HG03175 (cell line): ENCODE measurements at regions not wholly inside any gene's neighbourhood (a gene's known extent, or its start where the extent isn't known, plus 50 kb on each side); places are given as distances from the start of the nearest gene placed in this dataset.
"Not testable (repeated sequence)": the region's sequence is repeated elsewhere in the genome, so short reads cannot be mapped to it uniquely, and the experiment has no call there.

Experiments used
- ATAC-seq: cut with Tn5 transposase; IDR thresholded peaks from one replicate; pipeline ENCODE4 v1.9.1; 2021; ENCODE audit warnings: mild to moderate bottlenecking, moderate library complexity; ENCODE audit not compliant: unreplicated experiment

DNA sequence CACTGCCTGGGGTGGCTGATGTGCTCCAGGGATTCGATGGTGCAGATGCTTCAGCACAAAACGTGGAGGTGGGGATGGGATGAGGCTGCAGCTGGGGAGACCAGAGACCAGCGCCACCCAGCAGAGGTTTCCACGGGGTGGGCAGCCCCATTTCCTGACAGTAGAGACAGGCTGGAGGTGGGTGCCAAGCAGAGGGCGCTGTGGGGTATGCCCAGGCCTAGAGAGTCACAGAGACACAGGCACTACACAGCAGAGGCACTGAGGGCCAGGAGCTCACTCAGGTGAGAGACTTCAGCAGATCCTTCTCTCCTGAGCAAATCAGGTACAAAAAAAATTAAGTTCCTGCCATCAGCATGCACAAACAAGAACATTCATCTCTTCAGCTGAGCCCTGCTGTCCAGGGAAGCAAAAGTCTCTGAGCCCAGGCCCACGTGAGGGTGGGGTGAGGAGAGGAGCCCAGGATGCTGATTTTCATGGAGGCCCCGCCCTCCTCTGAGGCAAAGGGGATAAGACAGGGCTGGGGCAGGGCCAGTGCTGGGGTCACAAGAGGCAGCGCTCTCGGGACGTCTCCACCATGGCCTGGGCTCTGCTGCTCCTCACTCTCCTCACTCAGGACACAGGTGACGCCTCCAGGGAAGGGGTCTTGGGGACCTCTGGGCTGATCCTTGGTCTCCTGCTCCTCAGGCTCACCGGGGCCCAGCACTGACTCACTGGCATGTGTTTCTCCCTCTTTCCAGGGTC, 53.1 kb downstream of the GGTLC2 start:
- no peak for ATAC-seq

DNA sequence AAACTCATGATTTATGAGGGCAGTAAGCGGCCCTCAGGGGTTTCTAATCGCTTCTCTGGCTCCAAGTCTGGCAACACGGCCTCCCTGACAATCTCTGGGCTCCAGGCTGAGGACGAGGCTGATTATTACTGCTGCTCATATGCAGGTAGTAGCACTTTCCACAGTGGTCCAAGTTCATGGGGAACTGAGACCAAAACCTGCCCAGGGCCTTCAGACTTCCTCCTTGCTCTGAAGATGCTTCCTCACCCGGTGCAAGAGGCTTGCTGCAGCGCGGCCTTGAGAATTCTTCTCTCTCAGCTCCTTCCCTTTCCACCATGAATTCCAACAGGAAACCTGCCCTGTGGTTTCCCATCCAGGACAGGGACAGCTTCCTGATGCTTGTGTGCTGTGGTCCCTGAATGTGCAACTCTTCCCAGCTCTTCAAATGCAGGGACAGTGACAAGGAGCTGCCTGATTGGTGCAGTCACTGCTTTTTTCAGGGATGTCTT, 53.9 kb downstream of the GGTLC2 start:
- ATAC-seq = no peak

DNA sequence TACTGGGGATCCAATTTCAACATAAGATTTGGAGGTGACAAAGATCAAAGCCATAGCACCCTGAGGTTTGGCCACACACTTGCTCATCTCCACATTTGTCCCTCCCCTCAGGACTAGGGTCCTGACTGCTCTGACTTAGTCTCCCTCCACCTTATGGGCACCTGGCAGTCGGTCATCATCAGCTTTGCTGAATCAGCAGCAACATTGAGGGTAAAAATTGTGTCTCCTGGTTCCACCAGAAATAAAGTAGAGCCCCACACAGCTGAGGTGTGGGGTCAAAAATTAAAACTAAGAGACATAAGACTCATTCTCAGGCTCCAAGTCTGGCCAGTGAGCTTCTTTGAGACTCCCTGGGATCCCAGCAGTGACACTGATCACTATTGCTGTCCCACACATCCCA, 56.2 kb downstream of the GGTLC2 start:
- ATAC-seq = no peak

DNA sequence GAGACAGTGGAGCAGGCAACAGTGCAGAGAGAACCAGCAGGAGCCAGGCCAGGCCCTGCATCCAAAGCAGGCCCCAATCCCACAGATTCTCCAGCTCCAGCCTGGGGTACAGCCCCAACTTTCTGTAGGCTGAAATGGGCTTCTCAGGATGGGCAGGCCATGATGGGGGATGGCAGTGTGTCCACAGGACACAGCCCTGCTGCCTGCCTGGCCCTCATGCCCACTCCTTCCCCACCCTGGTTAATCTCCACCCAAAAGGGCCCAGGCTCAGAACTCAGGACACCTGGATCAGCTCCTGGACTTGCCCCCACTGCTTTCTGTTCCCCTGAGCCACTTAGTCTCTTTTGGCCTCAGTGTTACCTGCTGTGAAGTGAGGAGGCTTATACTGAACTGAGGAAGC, 57.1 kb downstream of the GGTLC2 start:
- not testable (repeated sequence) for ATAC-seq

DNA sequence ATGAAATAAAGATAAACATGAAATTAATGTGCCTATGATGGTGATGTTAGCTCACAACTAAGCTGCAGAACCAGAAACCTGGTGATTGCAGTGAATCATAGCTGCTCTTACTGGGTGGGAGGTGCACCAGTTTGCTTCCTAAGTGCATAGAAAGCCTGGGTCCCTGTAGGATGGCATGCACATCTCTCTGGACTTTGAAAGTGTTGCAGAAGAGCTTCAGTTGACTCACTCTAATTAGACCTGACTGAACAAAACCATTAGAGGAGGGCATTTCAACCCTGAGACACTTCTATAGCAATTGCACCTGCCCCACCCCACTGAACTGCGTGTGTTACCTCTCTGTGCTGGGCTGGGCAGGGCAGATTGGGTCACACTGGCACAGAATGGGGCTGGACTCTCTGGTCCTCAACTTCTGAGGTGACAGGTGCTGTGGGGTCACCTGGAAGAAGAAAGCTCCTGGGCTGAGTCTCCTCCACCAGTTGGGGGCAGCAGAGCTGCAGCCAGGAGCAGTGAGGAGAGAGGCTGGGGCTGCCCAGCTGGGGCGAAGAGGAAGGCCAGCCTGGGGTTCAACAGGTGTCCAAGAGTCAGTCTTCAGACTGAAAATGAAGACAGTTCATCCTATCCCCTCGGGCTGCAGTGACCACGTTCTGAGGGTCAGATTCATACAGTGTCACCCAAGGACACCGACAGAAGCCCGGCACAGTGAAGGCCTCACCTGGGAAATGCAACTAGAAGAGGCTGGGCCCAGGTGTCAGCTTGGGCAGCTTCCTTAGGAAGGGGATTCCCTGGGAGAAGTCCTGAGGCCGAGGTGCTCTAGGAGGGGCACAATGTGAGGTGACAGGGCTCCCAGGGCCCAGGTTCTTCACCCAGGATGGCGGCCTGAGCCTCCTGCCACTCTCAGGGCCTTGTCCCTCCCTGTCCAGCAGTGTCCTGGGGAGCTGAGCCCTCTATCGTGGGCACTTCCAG, 58.1 kb downstream of the GGTLC2 start:
- no peak for ATAC-seq

DNA sequence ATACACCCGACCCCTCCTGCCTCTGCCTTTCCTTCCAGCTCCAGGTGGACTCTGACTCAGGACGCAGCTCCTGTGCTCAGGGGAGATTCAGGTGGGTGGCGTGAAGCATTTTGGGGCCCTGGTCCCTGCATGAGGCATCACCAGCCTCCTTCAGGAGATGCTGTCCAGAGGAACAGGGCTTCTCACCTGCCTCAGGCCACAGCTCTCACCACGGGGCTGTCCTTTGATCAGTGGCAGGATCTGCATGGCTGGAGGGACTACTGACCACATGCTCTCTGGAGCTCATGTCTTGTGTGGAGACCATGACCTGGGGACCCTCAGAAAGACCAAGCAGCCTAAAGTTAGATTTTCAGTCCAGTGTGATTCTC, 58.8 kb downstream of the GGTLC2 start:
- no peak for ATAC-seq

DNA sequence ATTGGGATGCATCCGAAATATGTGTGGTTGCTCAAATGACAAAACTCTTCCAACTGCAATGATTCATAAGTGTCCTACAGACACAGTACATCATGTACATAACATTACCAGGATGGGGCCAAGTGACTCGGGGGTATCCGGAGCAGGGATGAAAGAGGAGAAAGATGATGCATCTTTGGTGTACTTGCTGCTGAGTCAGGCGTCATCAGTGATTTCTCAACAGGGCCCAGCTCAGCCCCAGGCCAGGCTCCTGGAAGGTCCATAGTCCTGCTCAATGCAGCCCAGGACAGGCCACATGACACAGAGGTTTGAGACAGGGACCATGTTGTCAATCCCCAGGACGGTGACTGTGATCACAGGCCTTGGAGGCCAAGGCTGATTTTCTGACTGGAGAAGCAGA, 59.3 kb downstream of the GGTLC2 start:
- no peak for ATAC-seq

DNA sequence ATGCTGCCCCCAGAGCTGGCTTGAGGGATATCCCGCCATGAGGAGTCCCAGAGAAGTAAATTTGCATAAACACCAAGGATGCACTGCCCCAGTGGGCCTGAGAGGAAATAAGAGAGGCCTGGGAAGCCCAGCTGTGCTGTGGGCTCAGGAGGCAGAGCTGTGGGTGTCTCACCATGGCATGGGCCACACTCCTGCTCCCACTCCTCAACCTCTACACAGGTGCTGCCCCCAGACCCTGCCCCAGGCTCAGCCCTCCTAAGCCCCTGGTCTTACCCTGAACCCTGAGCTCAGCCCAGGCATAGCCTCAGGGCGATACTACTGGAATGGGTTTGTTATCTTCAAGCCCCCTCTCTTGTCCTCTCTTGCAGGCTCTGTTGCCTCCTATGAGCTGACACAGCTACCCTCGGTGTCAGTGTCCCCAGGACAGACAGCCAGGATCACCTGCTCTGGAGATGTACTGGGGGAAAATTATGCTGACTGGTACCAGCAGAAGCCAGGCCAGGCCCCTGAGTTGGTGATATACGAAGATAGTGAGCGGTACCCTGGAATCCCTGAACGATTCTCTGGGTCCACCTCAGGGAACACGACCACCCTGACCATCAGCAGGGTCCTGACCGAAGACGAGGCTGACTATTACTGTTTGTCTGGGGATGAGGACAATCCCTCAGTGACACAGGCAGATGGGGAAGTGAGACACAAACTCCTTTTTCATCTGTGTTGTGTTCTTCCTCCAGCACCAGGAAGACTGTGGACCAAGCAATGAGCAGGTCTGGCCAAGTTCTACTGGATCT, 59.9 kb downstream of the GGTLC2 start:
- no peak for ATAC-seq

DNA sequence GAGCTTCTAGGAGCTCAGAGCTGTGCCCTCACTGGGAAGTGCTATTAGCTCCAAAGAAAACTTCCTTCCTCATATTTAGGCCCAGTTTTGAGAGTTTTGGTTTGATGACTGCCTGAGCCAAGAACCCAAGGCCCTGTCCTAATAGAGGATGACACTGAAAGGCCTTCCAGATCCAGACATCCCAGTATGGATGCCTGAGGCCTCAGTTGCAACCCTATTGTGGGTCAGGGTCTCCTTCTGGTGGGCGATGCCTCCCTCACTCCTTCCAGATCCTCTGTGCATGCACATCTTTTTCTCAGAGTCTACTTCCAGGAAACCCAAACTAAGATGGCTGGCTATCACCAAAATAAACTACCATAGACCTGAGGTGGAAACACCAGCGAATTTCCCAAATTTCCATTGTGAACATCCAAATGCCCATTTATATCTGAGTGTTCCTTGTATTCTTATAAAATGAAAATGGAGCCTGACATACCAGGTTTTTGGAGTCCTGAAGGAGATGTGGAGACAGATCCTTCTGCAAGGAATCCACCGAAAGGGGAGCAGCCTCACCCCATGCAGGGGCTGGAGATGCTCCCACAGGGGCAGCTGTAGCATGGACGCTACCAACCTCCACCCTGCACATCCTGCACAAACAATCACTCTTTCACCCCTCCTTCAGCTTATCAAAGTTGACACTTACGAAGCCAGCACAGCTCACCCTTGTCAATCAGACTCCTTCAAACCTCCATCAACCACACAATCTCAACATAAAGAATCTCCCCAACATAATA, 61.1 kb downstream of the GGTLC2 start:
- no peak for ATAC-seq

DNA sequence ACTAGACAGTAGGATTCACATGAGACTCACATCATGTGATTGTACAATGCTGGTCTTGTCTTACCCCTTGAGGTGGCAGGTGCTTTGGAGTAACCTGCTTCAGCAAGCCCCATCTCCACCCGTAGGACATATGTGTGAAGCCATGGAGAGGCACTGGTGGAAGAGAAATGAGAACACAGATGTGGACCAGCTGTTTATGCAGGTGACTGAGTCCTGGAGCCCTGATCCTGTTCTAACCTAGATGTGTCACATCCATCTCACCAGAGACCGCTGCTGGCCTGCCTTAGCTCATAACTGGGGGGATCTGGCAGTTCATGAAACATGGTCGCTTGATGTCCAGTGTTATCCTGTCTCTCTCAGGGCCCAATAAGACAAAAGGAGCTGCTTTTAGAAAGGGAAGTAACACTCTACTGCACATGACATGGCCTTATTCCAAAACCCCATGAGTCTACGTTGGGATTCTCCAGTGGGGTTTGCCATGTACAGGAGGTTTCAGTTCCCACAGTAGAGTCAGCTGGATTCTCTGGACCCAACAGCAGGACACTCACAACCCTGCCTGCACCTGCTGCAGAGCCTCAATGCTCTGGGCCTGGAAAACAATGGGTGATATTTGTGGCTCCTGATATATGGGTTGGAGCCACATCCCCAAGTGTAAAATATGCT, 62.0 kb downstream of the GGTLC2 start:
- no peak for ATAC-seq

DNA sequence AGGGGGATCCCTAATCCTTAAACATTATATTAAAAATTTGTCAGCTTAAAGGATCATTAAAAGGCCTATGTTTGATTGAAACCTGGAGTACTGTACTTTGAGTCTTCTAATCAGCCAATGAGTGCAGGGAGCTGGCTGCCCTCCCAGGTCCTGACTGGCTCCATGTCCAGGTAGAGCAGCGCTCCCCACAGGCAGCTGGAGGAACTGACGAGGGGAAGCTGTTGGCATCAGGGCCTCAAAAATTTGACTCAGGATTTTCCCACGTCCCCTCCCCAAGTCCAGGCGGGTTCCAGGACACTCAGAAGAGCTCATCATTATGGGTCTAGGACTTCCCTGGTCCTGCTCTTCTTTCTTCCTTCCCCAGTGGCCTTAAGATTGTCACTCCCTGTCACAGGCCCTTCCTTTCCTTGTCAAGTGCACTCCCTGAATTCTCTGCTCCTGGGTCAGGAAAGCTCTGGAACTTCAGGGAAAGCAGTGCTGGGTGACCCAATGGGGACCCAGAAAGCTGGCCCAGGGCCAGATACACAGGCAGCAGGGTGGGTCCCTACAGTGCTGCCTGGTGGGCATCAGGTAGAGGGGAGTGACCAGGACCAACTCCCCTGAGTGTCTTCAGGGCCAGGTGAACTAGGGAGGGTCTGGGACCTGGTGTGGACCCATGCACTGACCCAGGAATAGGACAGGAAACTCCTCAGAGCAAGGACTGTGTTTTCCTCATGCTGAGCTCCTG, 65.5 kb downstream of the GGTLC2 start:
- no peak for ATAC-seq

DNA sequence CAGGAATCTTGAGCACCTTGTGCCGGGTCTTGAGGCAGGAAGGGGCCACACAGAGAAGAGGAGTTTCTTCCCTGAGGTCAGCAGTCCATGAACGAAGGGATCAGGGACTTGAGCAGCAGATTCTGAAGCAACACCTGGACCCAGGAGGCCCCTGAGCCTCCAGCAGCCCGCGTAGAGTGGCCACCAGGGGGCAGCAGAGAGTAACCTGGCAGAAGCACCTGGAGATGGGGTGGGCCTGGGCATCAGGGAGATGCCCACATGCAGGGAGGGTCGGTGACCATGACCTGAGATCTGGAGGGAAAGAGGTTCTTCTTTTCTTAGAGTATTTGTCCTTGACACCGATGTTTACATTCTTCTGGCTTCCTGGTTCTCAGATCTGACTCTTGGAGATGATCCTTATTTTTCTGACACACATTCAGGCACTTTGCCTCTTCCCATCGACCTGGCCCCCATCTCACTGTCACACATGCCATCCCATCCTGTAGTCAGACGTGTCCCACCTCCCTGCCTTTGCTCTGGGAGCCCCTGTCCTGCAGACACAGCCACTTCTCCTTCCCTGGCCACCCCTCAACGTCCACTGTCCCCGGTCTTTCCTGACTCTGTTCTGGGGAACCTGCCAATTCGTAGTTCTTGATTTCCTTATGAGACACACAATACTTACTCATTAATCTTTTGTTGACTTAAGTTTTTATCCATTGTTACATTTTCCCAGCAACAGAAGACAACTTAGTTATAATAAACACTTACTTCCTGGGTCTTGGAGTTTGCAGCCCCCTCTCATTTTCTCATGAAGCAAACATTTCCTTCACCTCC, 66.5 kb downstream of the GGTLC2 start:
- ATAC-seq = no peak

DNA sequence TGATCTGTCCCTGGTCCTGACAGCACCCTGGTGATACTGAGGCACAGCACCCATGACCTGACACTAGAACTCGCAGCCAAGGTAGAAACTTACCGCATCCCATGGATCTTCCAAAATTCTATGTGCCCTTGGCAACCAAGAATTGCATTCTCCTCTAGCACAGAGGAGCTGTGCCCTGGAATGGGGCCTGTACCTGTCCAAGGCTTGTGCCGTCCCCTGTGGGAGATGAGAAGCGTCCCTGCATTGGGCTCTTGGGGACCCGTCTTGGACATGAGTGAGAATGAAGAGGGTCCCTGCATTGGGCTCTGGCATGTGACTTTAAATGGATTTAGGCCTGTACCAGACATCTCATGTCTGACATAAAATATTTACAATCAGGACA, 67.1 kb downstream of the GGTLC2 start:
- ATAC-seq = no peak

DNA sequence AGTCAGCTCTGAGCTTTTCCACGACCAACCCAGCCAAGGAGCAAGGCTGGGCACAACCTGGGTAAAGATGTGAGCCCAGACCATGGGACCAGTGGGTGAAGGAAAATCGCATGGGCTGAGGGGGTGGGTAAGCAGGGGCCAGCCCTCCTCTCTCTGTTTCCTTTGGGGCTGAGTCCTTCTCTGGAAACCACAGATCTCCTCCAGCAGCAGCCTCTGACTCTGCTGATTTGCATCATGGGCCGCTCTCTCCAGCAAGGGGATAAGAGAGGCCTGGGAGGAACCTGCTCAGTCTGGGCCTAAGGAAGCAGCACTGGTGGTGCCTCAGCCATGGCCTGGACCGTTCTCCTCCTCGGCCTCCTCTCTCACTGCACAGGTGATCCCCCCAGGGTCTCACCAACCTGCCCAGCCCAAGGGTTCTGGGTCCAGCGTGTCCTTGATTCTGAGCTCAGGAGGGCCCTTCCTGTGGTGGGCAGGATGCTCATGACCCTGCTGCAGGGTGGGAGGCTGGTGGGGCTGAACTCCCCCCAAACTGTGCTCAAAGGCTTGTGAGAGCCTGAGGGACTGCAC, 67.8 kb downstream of the GGTLC2 start:
- ATAC-seq = no peak

DNA sequence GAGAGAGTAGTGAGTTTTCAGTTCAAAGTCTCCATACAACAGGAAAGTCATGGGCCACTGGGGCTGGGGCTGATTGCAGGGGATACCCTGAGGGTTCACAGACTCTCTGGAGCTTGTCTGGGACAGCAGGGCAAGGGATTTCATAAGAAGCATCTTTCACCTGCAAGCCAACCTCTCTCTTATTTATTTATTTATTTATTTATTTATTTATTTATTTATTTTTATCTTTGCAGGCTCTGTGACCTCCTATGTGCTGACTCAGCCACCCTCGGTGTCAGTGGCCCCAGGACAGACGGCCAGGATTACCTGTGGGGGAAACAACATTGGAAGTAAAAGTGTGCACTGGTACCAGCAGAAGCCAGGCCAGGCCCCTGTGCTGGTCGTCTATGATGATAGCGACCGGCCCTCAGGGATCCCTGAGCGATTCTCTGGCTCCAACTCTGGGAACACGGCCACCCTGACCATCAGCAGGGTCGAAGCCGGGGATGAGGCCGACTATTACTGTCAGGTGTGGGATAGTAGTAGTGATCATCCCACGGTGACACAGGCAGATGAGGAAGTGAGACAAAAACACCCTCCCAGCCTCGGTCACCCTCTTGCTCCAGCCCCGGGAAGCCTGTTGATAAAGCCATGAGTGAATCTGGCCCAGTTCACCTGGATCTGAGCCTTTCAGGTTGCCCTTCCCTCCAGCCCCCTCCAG, 68.4 kb downstream of the GGTLC2 start:
- no peak for ATAC-seq

DNA sequence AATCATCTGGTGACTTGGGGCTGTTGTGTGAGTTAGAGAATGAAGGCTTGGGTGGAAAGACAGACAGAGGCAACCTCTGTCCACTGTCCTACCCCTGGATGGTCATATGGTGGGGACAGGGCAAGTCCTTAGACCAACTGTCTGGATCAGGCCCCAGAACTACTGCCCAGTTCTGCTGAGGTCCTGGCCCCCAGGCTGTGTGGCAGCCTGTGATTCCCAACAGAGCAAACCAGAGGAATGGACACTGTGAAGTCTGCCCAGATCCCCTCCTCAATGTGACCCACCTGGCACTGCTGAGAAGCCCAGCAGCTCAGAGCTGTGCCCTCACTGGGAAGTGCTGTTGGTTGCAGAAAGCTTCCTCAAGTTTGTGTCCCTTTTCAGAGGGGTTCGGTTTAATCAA, 69.0 kb downstream of the GGTLC2 start:
- no peak for ATAC-seq

DNA sequence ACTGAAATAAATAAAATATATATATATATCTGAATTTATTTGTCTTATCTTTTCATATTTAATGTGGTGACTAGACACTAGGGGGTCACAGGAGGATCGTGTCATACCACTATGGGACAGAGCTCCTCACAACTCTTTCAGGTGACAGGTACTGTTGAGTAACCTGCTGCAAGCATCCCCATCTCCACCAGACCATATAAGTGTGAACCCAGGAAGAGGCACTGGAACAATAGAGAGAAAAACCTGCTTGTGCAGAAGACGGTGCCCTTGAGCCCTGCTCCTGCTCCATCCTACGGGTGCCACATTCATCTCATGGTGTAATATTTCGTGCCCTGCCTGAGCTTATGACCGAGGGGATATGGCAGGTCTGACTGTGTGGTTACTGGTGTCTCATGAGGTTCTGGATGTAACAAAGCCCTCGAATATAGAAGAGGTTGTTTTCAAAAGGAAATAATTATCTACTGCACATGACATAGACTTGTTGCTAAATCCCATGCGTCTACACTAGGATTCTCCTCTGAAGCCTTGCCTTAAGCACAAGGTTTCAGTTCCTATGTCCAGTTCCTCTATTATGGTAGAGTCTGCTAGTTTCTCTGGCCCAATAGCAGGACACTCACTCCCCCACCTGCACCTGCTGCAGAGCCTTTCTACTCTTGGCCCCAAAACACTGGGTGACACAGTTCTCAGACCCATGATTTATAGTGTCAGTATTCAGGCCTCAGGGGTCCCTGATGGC, 70.4 kb downstream of the GGTLC2 start:
- peak; percentile 81 for ATAC-seq
